ENCODE measurements at regions not wholly inside any gene's neighbourhood (a gene's known extent, or its start where the extent isn't known, plus 50 kb on each side); places are given as distances from the start of the nearest gene placed in this dataset.
"Not testable (repeated sequence)": the region's sequence is repeated elsewhere in the genome, so short reads cannot be mapped to it uniquely, and the experiment has no call there.

GRCh38 chr7:54153462-54153861 lies 388.7 kb upstream of the VSTM2A start:
- no peak for DNase-seq

- no peak for DNase-seq
Observed at GRCh38 chr7:54159088-54159487, 383.1 kb upstream of the VSTM2A start.

DNA sequence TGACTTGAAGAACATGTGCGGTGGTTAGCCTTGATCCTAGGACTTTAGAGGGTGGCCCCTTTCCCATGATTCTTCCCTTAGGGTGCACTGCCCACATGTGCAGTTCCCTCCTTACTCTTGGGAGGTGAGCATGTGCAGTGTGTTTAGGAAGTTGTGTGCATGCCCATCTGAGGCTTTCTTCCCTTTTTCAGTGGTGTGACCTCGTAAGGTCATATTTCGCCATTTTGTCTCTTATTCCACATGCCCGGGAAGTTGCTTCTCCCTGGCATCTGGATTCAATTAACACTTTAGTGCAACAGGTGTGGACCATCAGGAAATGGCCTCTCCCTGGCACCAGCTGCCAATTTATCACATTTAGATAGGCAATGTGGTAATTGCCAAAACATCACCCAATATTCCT lies 380.6 kb upstream of the VSTM2A start:
- DNase-seq: no peak

DNA sequence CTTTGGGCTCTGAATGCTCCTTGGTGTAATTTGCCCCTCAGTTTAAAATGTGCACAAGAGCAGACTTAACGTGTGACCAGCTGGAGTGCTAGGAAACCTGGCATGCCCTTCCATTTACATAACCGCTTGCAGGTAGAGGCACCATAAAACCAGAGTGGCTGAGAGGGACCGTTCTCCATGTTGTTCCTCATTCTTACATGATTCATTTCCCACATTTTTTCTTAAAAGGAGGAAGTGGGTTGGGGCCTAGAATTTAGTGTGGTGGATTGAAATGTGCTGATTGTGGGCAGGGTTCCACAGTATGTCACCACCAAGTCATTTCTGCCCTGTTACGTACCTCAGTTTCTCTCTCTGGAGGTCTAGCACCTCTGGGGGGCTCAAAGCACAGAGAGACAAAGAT lies 375.8 kb upstream of the VSTM2A start:
- DNase-seq: no peak

- no peak for DNase-seq
Observed at GRCh38 chr7:54179321-54180029, 362.7 kb upstream of the VSTM2A start.

DNA sequence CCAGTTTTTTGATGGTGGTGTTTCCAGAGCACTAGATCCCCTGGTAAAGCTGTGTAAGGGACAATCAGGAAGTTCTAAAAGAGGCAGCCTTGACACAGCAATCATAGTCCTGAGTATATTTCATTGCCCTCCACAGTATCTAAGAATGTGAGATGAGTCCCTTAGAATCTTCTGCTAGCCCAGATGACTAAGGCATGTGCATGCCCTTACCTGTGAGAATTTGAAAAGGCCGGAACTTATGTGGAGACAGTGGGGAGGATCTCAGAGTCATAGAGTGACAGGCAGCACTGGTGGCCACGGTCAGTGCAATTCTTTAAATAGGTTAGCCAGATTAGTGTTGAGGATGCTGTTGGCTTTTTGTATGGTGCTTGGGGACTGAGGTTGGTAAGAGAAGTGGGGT lies 361.4 kb upstream of the VSTM2A start:
- DNase-seq: no peak

DNA sequence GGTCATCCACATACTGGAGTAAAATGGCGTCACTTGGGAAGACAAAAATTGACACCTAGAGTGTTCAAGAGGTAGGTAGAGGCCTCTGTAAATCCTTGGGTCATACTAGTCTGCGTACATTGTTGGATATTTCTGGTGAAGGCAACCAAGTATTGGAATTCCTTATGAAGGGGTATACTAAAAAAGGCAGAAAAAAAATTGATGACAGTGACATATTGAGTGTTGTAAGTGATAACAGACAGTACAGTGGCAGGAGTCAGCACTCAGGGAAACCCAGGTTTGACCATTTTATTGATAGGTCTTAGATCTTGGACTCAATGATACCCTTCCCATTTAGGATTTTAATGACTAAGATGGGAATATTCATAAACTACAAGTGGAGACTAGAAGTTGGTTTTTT lies 359.1 kb upstream of the VSTM2A start:
- DNase-seq: no peak

GRCh38 chr7:54186336-54186735 lies 355.8 kb upstream of the VSTM2A start:
- DNase-seq: no peak

DNA sequence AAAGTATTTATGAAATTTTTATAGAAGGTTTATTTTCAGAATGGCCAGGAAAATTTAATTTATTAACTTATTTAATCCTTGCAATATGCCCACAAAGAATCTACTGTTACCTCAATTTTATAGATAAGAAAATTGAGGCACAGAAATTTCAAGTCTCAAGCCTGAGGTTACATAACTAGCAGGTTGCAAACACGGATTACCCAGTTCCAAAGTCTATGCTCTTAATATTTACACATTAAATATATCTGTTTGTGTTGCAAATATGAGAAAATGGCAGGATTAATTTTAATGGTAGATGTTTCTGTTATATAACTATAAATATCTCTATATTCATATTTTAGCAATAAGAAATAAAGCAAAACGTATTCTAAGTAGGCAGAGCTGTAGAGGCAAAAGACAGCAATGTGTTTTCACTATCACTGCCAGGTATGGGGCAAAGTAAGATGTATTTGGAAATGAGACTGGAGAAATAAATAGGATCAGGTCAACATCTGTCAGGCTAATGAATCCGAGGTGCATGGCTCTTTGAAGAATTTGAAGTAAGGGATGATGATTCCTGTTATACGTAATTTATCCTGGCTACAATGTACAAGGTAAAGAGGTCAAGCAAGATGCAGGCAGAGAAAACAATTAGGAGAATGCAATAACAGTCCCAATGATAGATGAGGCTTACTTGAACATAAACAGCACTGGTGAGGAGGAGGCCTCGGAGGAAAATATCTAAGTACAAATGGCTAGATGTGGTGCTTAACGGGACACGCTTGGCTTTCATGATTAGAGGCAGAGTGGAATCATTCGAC lies 354.1 kb upstream of the VSTM2A start:
- no peak for DNase-seq

GRCh38 chr7:54188843-54189242 lies 353.3 kb upstream of the VSTM2A start:
- no peak for DNase-seq

- DNase-seq: no peak
Observed at GRCh38 chr7:54189330-54189729, 352.8 kb upstream of the VSTM2A start.

DNA sequence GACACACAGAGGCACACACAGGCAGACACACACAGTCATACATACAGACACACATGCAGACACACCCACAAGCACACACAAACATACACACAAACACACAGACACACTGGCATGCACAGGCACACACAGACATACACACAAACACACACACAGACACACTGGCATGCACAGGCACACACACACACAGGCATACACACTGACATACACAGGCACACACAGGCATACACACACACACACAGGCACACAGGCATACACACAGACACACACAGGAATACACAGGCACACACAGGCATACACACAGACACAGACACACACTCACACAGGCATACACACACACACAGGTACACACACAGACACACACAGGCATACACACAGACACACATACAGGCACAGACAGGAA lies 340.7 kb upstream of the VSTM2A start:
- DNase-seq: no peak

DNA sequence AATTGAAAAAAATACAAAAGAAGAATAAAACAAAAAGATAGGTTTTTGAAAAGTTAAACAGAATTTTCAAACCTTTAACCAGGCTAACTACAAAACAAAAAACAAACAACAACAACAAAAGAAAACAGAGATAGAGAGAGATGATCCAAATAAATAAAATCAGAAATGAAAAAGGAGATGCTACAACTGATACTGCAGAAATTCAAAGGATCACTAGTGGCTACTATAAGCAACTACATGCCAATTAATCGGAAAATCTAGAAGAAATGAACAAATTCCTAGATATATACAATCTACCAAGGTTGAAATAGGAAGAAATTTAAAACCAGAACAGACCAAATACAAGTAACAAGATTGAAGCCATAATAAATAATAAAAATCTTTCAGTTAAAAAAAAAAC lies 326.8 kb upstream of the VSTM2A start:
- no peak for DNase-seq

DNA sequence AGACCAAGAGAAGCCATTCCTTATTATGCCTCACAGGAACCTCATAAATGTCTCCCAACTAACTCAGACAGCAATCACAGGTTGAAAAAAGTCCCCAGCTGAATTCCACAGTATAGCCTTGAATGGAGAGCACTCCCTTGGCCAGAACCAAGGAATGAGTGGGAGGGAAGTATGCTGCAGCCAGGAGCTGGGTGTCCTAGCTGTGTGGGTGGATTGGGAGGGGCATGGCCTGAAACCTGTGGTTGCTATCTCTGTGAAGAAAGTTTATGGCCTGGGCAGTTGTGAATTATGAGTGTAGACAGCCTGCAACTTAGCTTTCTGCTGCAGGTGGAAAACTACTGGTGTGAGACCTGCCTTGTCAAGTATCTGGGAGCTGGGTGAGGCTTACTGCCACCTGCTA lies 316.1 kb upstream of the VSTM2A start:
- not testable (repeated sequence) for DNase-seq

DNA sequence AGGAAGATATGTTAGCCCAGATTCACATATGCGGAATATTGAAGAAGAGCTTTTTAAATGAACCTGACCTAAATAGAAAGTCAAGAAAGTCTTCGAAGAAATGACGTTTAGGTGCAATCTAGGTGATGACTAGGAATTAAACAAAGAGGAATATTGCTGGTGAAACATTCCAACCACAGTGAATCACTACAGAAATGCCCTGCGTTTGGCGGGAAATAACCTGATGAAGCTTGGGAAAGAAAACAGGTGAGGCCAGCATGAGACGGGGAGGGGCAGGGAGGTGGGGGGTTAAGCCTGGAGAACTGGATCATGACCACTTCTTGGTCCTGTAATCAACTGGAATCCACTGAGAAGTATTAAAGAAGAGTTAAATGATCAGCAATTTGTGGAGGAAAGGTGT lies 299.4 kb upstream of the VSTM2A start:
- DNase-seq: no peak

DNA sequence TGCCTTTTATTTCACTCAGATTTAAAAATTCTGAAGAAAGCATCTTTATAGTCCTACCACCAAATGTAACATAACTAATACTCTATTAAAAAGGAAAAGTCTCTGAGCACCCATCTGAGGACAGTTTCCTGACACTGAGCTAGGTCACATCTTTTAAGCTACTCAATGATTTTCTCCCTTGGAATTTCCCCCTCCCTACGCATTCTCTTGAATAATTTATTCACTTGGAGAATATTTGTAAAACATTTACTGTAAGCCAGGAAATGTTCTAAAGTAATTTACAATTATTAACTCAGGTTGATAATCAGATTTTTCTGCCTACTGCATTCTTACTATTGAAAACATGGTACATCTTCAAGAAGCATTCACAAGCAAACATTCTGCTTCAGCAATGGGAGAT lies 297.2 kb upstream of the VSTM2A start:
- no peak for DNase-seq

DNA sequence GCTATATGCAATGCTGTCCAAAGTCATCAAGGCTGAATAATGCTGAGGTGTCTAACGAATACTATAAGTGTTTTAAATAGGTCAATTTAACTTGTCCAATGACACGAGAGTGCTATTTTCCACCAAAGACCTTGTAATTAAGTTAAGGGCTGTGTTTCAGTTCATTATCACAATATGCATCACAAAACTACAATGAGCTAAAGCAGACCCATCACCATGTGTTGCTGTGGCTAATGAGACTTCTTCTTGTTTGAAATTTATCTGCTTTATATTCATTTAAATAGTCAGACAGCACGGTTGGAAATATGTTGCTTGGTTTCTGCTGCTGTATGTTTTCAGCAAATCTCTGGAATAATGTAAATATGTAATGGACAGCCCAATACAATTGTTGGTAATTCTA lies 292.5 kb upstream of the VSTM2A start:
- no peak for DNase-seq

DNA sequence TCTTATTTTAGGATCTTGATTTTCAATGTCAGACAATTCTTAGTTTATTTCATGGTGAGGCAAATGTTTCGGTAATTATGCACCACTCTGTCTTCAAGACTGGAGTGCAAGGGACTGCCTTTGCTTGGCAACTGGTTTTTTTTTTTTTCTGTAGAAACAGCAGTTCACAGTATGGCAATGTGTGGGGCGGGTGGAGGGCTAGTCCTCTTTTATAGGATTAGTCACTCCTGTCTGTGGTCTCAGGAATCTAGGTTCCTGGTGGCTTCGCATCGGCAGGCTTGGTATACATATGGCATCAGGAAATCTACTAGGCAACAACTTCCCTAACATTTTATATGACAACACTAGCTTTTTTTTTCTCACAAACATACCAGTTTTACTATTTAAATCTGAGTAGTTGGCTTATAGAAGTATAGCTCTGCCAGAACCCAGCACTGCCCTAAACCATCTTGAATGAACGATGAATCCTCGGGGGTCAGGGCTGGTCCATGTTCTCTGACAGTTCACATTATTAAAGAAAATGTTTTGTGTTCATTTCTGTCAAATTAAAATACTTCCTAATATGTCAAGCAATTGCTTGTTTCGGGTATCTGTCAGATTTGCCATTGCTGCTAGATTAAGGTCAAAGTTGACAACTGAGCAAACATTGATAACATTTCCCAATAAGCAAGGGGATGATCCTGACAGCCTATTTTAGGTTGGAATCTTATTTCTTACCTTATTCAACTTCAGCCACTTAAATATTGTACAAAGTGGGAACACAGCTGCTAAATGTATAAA lies 289.7 kb upstream of the VSTM2A start:
- DNase-seq: no peak

- DNase-seq: no peak
Observed at GRCh38 chr7:54253036-54253373, 289.2 kb upstream of the VSTM2A start.

DNA sequence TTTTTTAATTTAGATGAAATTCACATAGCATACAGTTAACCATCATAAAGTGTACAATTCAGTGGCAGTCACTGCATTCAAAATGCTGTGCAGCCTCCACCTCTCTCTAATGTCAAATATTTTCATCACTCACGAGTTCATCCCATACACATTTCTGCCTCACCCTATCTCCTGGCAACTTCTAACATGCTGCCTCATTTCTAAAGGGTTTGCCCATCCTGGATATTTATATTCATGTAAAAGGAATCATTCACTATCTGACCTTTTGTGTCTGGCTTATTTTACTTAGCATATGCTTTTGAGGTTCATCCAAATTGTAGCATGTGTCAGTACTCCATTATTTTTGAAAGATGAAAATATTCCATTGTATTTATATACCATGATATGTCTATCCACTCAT lies 286.9 kb upstream of the VSTM2A start:
- DNase-seq: no peak

DNA sequence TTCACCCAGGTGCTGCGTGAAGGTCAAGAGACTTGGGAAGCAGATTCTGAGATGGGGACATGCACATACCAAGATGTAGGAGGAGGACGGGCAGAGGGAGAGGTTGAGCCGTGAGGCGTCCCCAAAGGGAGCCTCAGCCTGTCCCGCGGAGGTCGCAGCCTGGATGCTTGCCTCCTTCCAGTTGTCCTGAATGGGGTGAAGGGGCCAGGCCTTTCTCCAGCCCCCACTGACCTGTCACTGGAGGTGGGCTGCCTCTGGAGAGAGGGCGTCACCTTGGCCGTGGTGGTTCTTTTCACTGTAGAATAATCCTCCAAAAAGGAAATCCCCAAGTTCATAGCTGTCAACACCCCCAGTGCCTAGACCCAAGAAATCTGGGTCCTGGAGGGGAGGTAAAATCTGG lies 283.0 kb upstream of the VSTM2A start:
- no peak for DNase-seq

GRCh38 chr7:54260941-54261371 lies 281.2 kb upstream of the VSTM2A start:
- DNase-seq: no peak

- DNase-seq: no peak
Observed at GRCh38 chr7:54278847-54279246, 263.3 kb upstream of the VSTM2A start.

All from NCI-H446 (cell line).